Activated CD4-positive, alpha-beta T cell treated with anti-CD3 and anti-CD28 coated beads, Interleukin-2, amount 50 U/mL, for 16 hours (primary cell): ENCODE measurements at regions not wholly inside any gene's neighbourhood (a gene's known extent, or its start where the extent isn't known, plus 50 kb on each side); places are given as distances from the start of the nearest gene placed in this dataset.

ENCODE experiments used
- DNase-seq: peaks from one replicate; pipeline ENCODE4 v3.0.0-alpha.2; 2020

GRCh38 chr10:128594688-128595087 lies 468.5 kb upstream of the MKI67 start:
- DNase-seq: no peak

DNA sequence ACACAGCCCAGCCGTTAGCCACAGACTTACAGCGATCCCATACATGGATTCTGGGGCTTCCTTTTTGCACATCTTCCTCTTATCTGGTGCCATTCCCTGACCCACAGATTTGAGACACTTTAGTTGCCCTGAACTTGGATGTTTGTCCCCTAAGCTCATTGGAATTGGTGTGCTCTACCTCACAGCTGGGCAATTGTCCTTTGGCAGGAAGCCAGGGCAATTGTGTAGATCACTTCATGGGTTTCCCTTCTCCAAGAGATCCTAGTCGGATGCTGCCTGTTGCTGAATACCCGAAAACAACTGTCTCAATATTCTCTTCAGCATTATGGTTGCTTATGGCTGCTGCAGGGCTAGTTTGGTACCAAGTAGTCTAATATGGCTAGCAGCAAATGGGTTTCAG lies 470.7 kb upstream of the MKI67 start:
- DNase-seq: no peak

DNA sequence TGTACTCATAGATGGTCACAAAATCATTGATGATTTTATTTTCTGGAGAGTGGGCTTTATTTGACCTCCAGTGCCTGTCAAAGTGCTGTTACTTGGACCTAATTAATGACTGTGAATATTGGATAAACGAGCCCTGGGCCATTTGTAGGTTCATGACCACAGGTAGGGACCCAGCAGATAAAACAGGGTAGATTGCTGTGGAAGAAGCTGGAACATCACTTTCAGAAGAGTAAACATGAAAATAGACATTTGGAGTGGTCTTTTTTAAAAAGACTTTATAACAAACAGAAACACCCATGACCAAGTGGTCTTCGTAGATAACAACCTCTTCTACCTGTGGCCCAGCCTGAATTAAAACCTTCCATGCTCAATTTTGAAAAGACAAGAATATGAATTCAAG lies 472.8 kb upstream of the MKI67 start:
- no peak for DNase-seq

DNA sequence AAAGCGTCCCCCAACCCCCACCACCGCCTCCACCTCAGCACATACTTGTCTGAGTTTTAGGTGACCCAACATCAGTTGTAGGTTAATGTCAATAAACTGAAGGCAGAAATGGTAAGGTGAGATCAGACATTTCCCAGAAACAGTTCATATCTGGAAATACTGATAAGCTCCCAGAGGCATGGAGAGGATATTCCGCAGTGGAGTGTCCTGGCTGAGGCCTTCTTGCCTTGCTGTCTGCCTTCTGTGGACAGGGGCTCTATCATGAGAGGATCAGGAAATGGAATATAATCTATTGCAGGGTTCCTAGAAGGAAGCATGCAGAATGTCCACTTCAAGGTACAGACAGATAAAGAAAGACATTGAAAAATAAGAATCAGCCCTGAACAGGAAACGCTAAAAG lies 473.3 kb upstream of the MKI67 start:
- no peak for DNase-seq

DNA sequence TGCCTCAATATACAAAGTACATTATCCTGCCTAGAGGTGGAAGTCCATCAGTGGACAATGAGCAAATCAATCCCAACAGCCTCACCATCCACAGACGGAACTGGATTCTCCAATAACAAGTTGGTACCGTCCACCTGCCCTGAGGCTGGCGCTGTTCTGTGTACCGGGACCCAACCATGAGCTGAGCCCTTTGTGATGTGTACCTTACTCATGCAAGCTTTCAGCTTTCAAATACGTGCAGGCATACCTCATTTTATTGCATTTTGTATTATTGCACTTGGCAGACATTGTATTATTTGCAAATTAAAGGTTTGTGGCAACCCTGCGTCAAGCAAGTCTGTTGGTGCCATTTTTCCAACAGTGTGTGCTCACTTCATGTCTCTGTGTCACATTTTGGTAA lies 476.0 kb upstream of the MKI67 start:
- no peak for DNase-seq

GRCh38 chr10:128604025-128604424 lies 477.8 kb upstream of the MKI67 start:
- no peak for DNase-seq

GRCh38 chr10:128605180-128605579 lies 479.0 kb upstream of the MKI67 start:
- no peak for DNase-seq

DNA sequence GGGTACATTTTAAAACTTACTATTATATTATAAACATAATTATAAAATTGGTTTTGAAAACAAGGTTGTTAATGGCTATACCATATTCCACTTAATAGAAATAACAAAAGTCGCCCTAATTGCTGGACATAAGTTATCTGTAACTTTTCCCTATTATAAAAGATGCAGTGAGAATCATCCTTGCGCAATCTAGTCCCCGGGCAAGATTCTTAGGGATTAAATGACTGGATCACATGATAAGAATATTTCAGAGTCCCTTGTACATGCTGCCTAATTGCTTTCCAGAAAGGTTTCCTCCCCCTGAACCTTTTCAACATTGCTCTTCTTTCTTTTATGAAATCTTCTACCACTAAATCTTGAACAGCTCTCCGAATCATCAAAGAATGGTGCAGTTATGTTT lies 479.8 kb upstream of the MKI67 start:
- DNase-seq: no peak

- DNase-seq: no peak
Measured at GRCh38 chr10:128608791-128609190, 482.6 kb upstream of the MKI67 start.

DNA sequence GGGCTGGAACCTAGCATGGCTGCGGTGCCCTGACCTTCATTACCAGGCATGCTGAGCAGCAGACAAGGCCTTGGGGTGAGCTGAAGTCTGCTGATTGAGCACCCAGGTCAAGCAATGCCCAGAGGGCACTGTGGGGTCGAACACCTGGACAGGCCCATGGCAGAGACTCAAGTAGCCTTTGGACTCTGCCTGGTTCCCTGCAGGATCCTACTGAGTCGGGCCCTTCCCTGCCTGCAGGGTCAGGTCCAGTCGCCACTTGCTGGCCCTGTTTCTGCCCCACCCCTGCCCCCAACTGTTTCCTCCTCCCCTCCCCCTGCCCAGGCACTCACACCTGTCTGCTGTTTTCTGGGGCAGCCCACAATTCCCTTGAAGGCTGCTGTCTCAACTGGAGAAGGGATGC lies 483.2 kb upstream of the MKI67 start:
- no peak for DNase-seq

GRCh38 chr10:128610113-128610512 lies 483.9 kb upstream of the MKI67 start:
- DNase-seq: no peak

DNA sequence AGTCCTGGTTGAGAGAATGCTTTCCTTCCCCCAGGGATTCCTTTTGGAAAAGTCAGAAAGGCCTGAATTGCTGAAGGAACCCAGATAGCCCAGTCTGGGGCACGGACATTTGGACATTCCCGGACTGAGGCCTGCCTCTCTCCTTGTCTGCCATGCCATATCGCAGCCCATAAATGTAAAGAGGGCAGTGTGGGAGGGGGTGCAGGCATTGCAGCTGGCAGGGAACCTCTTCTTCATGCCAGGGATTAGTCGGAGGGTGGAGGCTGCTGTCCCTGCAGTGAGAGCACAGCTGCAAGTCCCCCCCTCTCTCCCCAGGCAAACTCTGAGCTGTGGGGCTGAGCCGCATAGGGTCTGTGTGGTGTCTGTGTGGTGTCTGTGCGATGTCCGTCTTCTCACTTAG lies 486.0 kb upstream of the MKI67 start:
- DNase-seq: no peak

- no peak for DNase-seq
Measured at GRCh38 chr10:128612631-128613030, 486.4 kb upstream of the MKI67 start.

- DNase-seq: no peak
Measured at GRCh38 chr10:128614016-128614605, 487.9 kb upstream of the MKI67 start.

GRCh38 chr10:128614802-128615553 lies 488.8 kb upstream of the MKI67 start:
- DNase-seq: no peak

DNA sequence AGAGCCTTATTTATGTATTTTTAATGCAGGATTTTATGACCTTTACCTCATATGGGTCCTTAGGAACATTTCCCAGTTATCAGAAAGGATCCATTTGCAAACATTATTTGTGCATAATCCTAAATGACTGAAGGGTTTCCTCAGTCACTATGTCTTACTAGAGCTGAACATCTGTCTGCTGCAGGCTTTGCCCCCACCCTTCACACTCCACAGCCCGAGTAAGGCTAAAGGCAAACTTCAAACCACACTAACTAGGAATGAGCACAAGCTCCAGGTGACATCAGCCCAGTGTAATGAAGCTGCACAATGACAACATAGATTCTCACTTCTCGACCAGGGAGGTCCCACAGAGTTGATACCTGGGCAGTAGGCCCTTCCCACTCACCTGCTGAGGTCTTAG lies 491.3 kb upstream of the MKI67 start:
- DNase-seq: no peak

- no peak for DNase-seq
Measured at GRCh38 chr10:128622706-128623105, 496.5 kb upstream of the MKI67 start.

DNA sequence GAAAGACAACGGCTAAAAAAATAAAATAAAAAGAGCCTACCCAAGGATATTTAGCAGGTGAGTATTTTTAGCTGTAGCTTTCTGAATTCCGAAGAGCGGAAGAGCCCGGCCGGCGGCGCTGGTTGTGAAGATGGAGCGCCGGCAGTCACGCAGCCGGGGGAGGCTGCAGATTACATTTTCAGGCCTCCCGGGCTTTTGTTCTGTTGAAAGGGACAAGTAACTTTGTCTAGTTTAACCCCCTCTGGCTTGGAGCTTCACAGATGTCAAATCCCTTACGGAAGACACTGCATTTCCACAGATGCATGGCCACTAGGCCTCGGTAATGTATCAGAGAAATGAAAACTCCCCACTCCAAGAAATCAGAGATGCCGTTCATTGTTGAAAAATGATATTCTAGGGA lies 497.6 kb upstream of the MKI67 start:
- DNase-seq: no peak

GRCh38 chr10:128624656-128625530 lies 498.7 kb upstream of the MKI67 start:
- no peak for DNase-seq

DNA sequence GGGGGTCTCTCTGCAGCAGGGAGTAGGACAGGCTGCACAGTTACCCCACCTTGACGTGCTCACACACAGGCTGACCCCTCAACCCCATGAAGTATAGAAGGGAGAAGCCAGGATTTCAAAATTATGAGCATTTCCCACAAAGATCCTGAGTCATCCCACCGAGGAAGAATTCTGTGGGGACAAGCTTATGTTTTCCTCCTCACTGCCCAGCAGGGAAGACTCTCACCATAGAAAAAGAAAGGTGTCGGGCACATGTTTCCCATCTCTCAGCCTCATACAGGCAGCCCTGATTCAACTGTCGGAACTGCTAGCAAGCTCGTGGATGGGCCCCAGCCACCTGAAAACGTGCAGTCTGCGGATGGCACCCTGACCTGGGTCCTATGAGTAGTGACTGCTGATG lies 499.7 kb upstream of the MKI67 start:
- no peak for DNase-seq

GRCh38 chr10:128626397-128627000 lies 500.3 kb upstream of the MKI67 start:
- DNase-seq: no peak

DNA sequence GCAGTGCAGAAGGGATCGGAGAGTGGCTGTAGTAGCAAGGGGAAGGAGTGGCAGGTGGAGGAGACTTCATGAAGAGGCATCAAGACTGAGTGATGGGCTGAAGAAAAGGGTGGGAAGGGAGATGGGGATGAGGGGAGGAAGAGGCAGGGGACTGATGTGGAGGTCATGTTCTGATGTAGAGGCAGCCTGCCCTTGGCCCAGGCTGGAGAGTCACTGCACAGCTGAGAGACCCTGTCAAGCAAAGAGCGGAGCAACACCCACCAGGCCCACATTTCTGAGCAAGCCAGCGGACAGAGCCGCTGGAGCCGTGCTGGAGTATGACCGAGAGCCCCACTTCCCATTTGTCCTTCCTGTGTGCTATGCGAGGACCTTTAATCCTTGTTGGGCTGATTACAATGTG lies 501.6 kb upstream of the MKI67 start:
- DNase-seq: no peak

DNA sequence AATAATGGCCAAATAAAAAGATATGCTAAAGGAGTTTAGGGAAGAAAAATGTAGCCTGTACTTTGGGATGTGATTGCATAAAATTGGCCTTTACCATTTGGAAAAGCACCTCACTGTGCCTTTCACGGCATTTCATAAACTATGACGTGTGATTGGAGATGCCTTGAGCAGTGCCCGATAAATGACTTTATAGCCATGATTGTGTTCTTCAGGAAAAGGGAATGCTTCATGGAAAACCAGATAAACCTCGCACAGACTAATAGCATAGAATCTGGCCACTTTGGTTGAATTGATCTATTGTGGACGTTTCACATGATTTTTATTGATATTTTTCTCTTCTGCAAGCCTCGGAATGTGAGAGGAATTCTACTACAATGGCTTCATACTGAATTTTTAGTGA lies 502.0 kb upstream of the MKI67 start:
- DNase-seq: no peak
